ENCODE measurements at regions not wholly inside any gene's neighbourhood (a gene's known extent, or its start where the extent isn't known, plus 50 kb on each side); places are given as distances from the start of the nearest gene placed in this dataset.
A peak's percentile ranks its signal among the peaks of the same experiment; 100 is the strongest.

DNA sequence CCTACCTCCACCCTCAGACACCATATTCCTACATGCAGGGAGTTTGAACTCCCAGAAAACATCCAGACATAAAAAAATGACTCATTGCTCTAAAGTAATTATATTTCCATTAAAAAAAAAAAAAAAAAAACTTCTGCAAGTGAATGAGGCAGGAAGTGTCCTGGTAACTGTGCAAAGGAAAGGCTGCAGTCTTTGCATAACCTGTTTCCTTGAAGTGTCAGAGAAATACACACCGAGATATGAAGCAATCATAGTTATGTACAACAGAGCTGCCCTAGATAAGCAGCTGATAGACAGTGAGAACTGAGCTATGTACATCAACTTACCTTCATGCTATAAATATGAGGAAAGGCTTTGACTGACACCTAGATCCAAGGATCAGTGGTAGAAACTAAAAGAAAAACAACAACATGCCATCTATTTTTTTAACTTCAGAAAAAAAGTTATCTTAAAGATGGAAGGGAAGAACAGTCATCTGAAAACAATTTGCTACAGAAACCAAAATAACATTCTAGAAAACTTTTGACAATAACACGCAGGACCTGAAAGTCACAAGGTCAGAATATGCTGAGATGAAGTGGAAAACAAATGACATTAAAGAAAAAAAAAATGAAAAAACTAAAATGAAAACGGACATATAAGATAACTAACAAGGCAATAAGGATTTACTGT is 263.2 kb downstream of the SEC23A start:
- no peak for DNase-seq

DNA sequence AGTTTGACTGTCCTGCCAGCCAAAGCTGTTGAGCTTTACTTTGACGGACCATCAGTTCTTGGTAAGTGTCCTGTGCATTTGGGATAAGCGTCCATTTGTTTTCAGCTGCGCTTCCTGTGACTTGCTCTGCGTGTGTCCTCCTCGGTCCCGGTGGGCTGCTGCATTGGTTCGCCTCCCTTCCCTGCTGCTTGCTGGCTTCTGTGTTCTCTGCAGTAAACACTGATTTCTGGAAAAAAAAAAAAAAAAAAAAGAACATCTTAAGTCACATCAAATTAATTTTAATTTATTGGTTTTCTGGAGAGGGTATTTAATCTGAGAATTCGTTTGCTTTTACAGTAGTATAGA is 264.1 kb downstream of the SEC23A start:
- peak; percentile 14 for DNase-seq

DNA sequence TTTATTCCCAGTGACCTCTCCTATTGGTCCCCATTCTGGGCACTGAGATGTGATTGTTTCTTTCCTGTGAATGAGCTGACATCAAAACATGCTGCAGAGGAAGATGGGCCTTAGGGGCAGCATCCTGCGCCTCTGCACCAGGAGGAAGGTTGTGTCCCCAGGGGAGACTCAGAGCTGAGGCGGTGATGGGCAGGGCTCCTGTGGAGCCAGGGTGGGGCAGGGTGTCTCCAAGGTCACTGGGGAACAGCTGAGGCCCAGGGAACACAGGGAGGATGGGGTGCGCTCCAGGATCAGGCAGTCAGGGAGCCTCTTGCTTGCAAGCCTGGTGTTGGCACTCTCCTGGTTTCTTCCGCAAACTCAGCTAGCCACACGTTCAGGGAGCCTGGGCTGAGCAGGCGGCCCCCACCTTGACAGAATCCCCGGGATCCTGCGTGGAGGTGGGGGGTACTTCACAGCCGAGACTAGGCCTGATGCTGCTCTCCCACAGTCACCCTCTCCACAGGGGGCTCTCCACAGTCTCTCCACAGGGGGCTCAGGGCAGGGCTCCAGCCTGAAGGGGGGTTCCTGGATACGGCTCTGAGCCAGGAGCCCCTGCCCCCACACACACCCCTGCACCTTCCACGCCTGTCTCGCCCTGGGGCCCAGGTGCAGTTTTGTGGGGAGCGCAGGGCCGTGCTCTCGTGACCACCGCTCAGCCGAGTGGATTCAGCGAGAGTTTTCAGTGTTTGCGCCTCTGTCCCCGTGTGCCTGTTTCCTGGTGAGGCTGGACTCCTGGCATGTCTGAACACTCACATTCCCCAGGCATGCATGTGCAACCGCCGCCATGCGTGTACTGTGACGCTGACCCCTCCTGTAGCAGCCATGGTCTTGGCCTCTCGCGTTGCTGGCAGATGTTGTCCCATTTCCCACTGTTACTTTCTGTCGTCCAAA is 264.7 kb downstream of the SEC23A start:
- peak; percentile 18 for DNase-seq

DNA sequence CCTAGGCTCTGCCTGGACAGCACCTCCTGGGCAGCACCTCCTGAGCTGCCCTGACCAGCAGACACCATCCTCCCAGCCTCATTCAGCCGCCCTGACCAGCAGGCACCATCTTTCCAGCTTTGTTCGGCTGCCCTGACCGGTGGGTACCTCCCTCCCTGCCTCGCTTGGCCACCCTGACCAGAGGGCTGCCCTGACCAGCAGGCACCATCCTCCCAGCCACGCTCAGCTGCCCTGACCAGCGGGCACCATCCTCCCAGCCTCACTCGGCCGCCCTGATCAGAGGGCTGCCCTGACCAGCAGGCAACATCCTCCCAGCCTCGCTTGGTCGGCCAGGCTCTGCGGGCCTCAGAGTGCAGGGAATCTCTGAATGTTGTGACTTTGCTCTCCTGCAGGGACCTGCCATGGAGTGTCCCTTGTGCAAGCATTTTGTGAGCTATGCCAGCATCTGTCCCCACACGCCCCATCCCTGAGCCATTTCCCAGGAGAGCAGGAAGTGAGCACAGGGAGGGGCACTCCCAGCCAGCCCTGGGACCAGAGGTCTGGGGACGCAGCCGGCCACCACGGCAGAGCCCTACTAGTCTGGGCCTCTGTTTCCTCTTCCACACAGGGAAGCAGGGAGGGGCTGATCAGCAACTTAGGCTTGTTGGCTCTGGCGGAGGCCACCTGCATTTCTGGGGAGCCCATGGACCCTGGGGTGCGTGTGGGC is 265.5 kb downstream of the SEC23A start:
- DNase-seq = no peak

DNA sequence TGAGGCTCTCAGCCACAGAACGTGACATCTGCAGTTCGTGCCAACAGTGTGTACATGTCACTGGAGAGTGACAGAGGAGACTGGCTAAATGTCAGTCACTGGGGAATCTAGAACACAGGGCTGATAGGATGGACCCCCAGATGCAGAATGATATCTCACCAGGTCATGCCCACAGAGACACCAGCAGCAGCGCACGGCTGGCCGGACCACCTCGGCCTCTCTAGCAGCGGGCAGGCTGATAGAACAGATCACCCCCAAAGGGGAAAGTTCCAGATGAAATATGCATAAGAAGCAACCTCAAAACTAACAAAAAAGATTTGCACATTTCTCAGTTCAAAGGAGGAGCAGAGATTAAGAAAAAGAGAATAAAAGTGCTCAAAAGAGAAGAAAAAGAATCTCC is 266.5 kb downstream of the SEC23A start:
- DNase-seq = no peak

DNA sequence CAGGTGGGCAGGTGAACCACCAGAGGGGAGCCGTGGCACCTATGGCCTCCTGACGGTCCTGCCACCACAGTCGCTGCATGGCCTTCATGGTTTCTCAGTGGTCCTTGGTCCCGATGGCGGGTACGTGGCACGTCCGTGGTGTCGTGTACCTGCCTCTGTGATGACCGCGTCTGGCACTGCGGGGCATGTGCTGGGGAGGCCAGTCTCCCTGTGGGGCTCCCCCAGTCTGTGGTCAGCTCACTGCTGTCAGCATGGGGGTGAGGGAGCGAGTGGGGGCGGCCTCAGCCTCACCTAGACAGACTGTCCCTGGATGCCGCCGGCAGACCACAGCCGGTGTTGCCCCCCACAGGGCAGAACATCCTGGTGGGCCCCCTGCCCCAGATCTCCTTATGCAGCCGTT is 267.2 kb downstream of the SEC23A start:
- DNase-seq = no peak

DNA sequence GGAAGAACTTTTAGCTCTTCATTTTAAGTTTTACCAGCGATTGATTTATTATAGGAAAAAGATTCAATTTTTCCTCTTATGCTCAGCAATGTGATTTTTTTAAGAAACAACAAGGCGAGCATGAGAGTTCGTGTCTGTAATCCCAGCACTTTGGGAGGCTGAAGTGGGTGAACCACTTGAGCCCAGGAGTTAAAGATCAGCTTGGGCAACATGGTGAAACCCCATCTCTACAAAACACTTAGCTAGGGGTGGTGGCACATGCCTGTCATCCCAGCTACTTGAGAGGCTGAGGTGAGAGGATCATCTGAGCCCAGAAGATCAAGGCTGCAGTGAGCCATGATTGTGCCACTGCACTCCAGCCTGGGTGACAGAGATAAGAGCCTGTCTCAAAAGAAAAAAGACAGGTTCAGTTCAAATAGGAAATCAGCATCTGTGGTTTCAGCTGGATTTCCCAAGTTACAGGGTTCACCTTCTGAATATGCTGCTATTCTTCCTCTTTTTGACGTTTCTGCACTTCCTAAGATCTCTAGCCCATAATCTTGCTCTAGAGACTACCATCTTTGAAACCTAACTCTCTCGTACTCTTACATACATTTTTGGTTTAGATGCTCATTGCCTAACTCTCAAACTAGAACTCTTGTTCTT is 274.7 kb downstream of the SEC23A start:
- no peak for DNase-seq

DNA sequence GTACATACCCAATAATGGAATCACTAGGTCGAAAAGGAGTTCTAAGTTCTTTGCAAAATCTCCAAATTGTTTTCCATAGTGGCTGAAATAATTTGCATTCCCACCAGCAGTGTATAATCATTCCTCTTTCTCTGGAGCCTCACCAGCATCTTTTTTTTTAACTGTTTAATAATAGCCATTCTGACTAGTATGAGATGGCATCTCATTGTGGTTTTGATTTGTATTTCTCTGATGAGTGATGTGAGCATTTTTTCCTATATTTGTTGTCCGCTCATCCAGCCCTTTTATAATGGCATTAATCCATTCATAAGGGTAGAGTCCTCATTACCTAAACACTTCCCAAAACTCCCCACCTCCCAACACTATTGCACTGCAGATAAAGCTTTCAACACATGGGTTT is 278.3 kb downstream of the SEC23A start:
- DNase-seq = no peak

DNA sequence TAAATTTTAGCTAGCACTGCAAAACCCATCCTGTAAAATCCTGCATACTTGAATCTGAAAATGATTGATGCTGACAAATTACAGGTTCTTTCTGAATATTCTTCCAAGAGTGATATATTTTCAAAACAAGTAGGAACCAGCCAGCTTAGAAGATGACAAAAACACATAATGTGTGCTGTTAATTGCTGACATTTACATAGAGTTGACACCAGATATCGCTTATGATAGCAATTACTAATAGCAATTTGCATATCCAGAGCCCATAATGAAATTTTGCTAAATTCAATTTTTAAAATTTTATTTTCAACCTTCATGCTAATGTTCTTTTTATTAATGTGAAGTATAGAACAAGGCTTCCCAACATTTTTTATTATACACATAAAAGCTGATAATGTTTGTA is 284.5 kb downstream of the SEC23A start:
- no peak for DNase-seq

DNA sequence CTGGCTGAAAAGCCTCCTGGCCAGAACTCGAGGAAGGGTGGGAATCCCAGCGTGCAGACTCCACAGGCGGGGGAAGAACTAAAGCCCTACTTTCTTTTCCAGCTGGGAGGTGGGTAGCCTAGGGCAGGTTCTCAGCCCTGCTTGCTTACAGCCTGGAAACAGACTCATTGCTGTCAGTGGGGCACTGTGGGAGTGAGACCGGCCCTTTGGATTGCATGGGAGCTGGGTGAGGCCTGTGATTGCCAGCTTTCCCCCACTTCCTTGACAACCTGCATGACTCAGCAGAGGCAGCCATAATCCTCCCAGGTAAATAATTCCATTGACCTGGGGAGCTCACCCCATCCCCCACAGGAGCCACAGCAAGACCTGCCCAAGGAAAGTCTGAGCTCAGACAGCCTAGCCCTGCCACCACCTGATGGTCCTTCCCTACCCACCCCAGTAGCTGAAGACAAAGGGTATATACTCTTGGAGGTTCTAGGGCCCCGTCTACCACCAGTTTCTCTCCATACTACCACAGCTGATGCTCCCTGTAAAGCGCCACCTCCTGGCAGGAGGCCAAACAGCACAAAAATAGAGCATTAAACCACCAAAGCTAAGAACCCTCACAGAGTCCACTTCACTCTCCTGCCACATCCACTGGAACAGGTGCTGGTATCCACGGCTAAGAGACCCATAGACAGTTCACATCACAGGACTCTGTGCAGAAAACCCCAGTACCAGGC is 294.1 kb downstream of the SEC23A start:
- no peak for DNase-seq

DNA sequence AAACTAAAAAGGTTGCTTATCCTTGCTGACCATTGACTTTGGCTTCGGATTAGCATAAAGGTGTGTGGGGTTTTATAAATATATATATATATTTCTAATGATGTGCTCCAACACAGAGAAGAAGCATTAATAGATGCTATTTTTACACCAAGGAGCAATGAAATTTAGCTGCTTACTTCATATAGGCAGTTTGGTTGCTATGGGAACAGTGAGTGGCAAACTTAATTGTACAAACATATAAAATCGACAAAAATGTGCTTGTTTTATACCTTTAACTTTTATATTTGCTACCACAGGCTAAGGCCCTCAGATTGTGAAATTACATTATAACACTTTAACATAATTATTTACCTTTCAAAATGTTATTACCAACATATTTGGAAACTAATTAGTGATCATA is 303.4 kb downstream of the SEC23A start:
- no peak for DNase-seq

DNA sequence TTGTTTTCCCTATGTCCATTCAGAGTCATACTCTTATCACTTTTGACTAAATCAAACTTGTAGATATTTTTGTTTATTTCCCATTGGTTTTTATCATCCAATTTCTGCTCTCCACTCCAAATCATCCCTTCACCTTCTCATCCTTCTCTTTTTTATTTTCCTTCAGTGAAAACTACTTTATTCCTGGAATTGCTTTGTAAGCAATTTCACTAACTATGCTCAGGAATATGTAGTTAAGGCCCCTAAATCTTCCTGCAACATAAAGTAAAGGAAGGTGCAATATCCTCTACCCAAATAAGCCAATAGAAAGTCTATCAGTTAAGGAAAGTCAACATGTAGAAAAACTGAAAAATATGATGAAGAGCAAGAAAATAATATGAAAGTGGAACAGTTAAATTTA is 308.4 kb downstream of the SEC23A start:
- DNase-seq = no peak

DNA sequence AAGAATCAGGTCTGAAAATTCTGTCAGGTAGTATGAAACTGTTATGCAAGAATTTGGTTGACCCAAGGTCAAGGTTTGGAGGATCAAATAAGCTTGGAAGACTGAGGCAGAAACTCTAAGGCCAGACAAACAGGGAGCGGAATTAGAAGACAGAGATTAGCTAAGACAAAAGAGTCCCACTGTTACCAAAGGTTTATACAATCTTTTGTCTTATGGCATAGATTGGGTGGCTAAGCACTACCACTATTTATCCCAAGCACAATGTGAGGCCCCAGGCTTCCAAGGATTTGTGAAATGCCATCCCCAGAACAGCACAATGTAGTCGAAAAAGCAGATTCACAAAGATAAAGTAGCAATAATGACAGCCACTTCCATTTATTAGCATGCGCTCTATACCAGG is 311.2 kb downstream of the SEC23A start:
- no peak for DNase-seq

DNA sequence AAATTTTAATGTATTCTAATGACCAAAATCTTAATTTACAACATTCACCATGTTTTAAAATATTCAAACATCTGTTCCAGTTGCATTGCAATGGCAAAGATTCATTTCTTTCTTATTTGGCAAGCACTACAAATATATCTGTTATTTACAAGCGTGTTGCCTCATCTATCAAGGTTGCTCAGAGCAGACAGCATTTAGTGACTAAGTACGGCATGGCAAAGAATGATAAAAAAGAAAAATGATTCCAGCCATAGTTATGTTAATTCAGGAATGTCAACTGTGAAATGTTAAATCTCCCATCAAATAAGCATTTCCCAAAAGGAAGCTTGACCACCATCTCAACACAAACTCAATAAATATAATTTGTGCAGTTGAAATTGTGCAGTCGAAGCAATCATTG is 312.1 kb downstream of the SEC23A start:
- no peak for DNase-seq

DNA sequence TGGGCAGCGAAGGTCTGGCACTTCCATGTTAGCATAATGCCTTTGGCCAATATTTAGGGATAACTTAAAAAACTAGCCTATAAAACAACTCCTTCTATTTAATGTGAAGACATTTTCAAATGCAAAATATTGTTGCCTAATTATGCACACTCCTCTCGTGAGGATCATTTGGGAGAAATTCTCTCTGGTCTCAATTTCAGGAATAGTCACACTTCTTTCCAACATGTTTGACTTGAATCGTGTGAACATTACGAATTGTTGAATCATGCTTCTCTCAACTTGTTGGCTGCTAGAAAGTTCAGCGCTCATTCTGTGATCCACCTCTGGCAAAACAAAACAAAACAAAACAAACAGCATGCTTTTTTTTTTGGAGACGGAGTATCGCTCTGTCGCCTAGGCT is 313.2 kb downstream of the SEC23A start:
- no peak for DNase-seq

DNA sequence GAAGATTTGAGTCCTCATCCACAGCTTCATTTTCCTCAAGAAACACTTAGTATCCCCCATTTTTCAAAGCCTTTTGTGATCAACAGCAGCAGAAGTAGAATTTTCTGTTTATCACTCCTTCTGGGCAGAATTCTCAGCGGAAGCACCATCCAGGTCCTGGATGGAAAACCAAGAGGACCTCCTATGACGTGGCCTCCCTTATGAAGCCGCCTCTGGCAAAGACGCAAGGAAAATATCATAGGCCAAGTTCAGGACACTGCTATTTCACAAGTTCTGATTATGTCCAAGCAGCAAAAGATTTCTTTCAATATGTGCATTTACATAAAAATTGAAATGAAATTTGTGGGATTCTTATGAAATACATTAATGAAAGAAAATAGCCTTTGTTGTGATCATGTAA is 315.0 kb downstream of the SEC23A start:
- no peak for DNase-seq

DNA sequence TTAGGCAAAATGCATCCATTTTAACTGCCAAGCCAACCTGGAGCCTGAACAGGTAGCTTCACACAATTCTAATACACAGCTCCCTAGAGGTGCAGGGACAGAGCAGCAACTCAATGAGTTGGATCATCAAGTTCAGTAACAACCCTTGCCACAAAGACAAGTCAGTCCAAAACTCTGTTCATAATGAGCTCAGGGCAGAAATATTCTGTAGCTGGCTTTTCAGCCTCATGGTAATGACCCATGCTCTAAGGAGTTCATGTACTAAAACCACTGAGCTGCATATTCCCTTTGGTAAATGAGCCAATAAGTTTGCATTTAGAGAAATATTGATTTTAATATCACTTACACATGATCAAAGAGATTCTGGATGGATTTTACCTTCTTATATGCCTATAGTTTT is 316.1 kb downstream of the SEC23A start:
- no peak for DNase-seq

DNA sequence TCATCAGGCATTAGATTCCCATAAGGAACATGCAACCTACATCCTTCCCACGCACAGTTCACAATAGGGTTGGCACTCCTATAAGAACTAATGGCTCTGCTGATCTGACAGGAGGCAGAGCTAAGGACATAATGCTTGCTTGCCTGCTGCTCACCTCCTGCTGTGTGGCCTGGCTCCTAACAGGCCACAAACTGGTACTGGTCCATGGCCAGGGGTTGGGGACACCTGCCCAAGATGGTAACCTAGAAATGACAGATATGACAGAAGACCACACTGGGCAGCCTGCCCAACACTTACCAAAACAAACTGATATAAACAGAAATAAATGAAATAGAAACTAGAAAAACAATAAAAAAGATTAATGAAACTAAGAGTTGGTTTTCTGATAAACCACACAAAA is 325.6 kb downstream of the SEC23A start:
- DNase-seq = no peak

DNA sequence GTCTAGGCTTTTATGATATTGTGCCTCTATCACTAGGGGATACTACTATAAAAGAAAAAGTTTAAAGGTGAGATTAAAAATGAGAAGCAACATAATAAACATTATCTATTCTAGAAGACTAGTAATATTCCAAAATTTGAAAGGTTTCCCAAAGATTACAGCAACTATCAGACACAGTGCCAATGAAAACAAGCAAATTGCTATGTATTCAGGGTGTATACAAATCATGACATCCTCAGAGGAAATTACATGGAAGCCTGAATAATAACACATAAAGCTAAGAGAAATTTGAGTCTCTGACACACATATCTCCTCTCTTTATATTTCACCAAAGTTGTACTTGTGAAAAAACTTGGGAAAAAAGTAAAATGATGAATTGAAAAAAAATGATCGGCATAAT is 327.0 kb downstream of the SEC23A start:
- no peak for DNase-seq

DNA sequence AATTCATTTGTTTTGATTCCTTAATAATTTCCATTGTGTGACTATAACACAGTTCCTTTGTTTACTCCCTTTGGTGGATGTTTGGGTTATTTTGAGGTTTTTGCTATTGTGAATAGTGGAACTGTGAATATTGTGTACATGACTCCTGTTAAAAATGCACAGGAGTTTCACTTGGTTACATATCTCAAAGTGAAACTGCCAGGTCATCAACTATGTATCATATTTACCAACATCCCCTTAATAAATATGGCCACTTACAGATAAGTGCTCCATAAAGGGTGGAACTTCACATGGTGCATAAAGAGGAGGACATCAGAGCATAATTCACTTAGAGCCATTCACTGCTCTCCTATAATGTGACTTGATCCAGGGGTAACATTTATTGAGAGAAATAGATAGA is 328.9 kb downstream of the SEC23A start:
- no peak for DNase-seq

DNA sequence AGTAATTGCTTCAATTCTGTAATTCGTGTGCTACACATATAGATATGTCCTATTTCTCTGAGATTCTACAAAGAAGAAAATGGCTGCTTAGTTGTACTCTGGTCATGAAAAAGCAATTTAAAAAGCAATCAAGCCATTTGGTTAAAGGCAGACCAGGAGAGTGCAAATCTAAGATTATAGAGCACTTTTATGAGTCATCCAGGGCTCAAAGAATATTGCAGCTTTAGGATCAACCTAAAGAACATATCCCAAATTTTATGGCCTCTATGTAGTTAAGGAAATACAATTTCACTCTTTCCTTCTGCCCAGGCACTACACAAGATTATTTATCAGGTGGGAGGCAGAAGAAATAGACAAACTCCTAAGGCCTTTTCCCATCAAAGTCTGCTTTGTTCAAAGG is 332.8 kb downstream of the SEC23A start:
- no peak for DNase-seq

DNA sequence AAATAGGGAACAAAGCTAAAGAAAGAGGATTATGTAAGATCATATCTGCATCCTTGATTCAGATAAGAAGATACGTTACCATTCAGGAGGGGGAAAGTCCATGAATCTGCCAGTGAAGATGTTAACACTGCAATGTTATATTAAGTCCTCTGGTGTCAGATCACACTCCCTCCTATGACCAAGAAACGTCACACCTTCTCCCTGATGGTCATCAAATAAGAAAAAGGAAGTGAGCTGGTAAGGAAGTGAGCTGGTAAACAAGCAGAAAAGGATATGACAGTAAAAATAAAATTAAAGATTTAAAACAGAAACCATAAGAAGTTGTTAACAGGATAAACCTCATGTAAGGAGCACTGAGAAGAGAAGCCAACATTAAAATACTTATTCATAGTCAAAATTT is 340.2 kb downstream of the SEC23A start:
- no peak for DNase-seq

DNA sequence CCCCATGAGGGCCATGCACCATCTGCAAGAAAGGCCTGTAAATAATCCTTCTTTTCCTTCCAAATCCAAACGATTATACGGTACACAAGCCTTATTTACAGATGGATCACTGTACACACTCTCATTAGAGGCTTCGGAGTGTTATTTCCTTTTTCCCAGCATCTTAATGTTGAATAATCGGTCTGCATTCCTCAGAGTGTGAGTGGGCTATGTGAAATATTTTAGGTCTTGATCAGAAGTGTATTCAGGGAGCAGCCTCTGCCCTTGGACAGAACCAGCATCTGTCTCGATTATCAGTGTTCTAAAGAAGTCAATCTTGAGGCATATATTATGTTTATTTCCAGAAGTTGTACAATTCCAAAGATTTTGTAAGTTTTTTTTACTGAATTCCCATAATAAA is 340.6 kb downstream of the SEC23A start:
- DNase-seq = no peak

Measured in retina (tissue), 1 donor.